AG10803 (cell line): ENCODE measurements at regions not wholly inside any gene's neighbourhood (a gene's known extent, or its start where the extent isn't known, plus 50 kb on each side); places are given as distances from the start of the nearest gene placed in this dataset.
A peak's percentile ranks its signal among the peaks of the same experiment; 100 is the strongest.

Experiments used
- DNase-seq: peaks from one replicate; pipeline ENCODE4 v3.0.0; 2010; ENCODE audit warnings: low read depth
- H3K4me3 ChIP-seq: 2 replicates; pipeline ENCODE4 v1.5.1; 2011; ENCODE audit warnings: mild to moderate bottlenecking, low read length, control low read depth
- CTCF ChIP-seq: conservative IDR thresholded peaks from 2 replicates; pipeline ENCODE4 v1.5.1; 2011; ENCODE audit warnings: mild to moderate bottlenecking, low read length, control low read depth, inconsistent platforms

DNA sequence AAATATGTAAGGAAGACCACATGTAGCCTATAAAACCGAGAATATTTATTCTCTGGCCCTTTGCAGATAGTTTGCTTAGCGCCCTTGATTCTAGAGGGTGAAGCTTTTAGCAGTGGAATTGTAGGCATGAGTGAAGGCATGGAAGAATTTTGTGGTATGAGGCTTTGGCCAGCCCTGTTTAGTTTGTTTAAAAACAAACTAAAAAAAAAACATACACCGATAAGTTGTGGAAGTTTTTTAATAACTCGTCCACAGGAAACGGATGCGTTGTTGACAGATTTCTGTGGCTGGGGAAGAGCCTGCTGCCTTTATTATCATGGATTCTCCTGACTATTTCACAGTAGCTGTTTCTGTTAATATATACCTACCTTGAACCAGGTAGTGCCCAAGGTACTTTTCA lies 194.7 kb upstream of the LNX1 start:
- no peak overlapping the region for H3K4me3 ChIP-seq
- DNase-seq, result peak; percentile 68
- no peak for TF ChIP-seq CTCF

- H3K4me3 ChIP-seq, result no peak overlapping the region
Measured at GRCh38 chr4:53784112-53784511, 192.8 kb upstream of the LNX1 start.

GRCh38 chr4:53783208-53783859 lies 192.0 kb upstream of the LNX1 start:
- TF ChIP-seq CTCF, result no peak
- DNase-seq, result no peak
- H3K4me3 ChIP-seq, result no peak overlapping the region

More at GRCh38 chr4:53784112-53784511, 192.8 kb upstream of the LNX1 start:
- no peak for DNase-seq
- no peak for TF ChIP-seq CTCF

GRCh38 chr4:53782458-53782845 lies 191.2 kb upstream of the LNX1 start:
- DNase-seq, result no peak
- no peak overlapping the region for H3K4me3 ChIP-seq
- TF ChIP-seq CTCF, result no peak

DNA sequence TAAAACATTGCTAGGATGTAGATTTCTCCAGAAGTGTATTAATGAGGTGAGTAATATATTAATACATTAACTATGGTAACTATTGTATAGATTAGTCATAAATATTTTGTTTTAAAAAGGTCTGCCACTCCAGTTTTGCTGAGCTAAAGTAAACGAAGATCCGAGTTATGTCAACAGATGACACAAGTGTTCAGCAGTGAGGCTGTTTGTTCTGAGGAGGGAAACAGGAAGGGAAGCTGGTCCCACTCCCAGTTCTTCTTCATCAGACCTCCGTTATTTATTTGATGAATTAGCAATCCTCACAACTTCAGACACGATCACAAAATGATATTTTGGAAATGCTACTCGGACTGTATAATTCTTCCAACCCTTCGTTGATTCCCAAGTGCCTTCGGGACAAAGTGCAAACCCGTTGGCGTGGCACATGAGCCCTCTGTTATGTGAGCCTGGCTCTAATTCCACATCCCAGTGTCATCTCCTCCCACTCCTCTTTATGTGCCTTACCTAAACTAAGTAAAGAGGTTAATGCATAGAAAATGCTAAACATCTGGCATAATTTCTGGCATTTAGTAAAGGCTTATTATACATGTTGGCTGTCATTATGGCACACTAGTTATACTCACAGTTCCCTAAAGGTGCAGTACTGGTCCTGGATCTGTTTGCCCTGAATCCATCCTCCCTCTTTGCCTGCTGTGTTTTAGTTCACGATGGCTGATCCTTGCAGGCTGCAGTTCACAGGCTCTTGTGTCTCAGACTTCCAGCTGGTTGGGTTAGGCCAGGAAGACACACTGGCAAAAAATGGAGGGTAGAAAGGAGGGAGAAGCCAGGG lies 190.6 kb upstream of the LNX1 start:
- TF ChIP-seq CTCF, result no peak
- DNase-seq, result no peak
- no peak overlapping the region for H3K4me3 ChIP-seq

GRCh38 chr4:53780736-53781400 lies 189.6 kb upstream of the LNX1 start:
- no peak overlapping the region for H3K4me3 ChIP-seq
- peak; percentile 66 for DNase-seq

More at GRCh38 chr4:53780736-53781400, 189.6 kb upstream of the LNX1 start:
- no peak for TF ChIP-seq CTCF
